Tibial nerve (tissue), 4 donors: ENCODE measurements at regions not wholly inside any gene's neighbourhood (a gene's known extent, or its start where the extent isn't known, plus 50 kb on each side); places are given as distances from the start of the nearest gene placed in this dataset. TPM values are rescaled to one million over a fixed set of nuclear protein-coding genes. Genes with fewer than 3 reads are reported as not detected.

Experiments
- DNase-seq, 2 donors: peaks; one replicate each; pipeline ENCODE4 v3.0.0-alpha.2; 2019; ENCODE audit warnings: low spot score in 2 of 2
- H3K27ac ChIP-seq, 4 donors: fragments of 200-600 bp; sonication (generic) in 3 of 4; one replicate each; pipeline ENCODE4 v1.5.1; 2017 to 2019; ENCODE audit warnings: mild to moderate bottlenecking in 1 of 4
- H3K27me3 ChIP-seq, 2 donors: fragments of 200-600 bp; sonication (generic) in 1 of 2; one replicate each; pipeline versions ENCODE4 v1.5.1 to v1.6.0; 2017 to 2019
- H3K36me3 ChIP-seq, 3 donors: fragments of 200-600 bp; sonication (generic); one replicate each; pipeline ENCODE4 v1.5.1; 2018 to 2019
- H3K4me1 ChIP-seq, 4 donors: fragments of 200-600 bp; sonication (generic) in 3 of 4; one replicate each; pipeline ENCODE4 v1.5.1; 2017 to 2019
- H3K4me3 ChIP-seq, 4 donors: fragments of 200-600 bp; sonication (generic) in 3 of 4; one replicate each; pipeline ENCODE4 v1.5.1; 2017 to 2019; ENCODE audit warnings: mild to moderate bottlenecking in 1 of 4, moderate library complexity in 1 of 4
- H3K9me3 ChIP-seq, 4 donors: fragments of 200-600 bp; sonication (generic) in 3 of 4; one replicate each; pipeline ENCODE4 v1.5.1; 2017 to 2019
- EP300 ChIP-seq, 2 donors: sonication (generic); formaldehyde crosslinking; IDR thresholded peaks; one replicate each; pipeline ENCODE4 v1.6.1; 2017; ENCODE audit warnings: antibody characterized with exemption in 2 of 2, mild to moderate bottlenecking in 1 of 2
- POLR2A ChIP-seq, 2 donors: fragments of 450-650 bp; IDR thresholded peaks; one replicate each; pipeline ENCODE4 v1.6.1; 2017; ENCODE audit warnings: antibody characterized with exemption in 2 of 2, mild to moderate bottlenecking in 2 of 2, moderate library complexity in 2 of 2
- WGBS, 2 donors: methylation state at CpG; one replicate each; pipeline ENCODE4 v1.1.5; 2018; 5-methylcytosine and 5-hydroxymethylcytosine counted together
- small RNA-seq: library from RNA; depleted of rRNA; stranded (forward); fragments of <200 nt; gene quantifications from one replicate; pipeline ENCODE3, GENCODE V24; 2016
- TF ChIP-seq, protein P1 (sequence below), 5 experiments: fragments of 200-600 bp in 3 of 5; fragments of 450-650 bp in 2 of 5; sonication (generic) in 3 of 5; IDR thresholded peaks; one replicate each; pipeline ENCODE4 v1.5.1; 2016 to 2019; ENCODE audit warnings: antibody characterized with exemption in 5 of 5, mild to moderate bottlenecking in 3 of 5, moderate library complexity in 2 of 5

GRCh38 chr3:111482574-111482973, 59.4 kb upstream of the CD96 start:
- DNase-seq, result no peak
- Histone ChIP-seq H3K27ac (no peak overlapping the region), H3K4me1 (no peaks in the 10 kb centered on the region), H3K4me3 (no peak overlapping the region), H3K27me3 (no peaks in the 10 kb centered on the region), H3K36me3 (no peaks in the 10 kb centered on the region), H3K9me3 (peaks cover 0 to 10% (median 0%) of the 10 kb centered on the region in 4 donors)
- TF ChIP-seq, protein P1, sequence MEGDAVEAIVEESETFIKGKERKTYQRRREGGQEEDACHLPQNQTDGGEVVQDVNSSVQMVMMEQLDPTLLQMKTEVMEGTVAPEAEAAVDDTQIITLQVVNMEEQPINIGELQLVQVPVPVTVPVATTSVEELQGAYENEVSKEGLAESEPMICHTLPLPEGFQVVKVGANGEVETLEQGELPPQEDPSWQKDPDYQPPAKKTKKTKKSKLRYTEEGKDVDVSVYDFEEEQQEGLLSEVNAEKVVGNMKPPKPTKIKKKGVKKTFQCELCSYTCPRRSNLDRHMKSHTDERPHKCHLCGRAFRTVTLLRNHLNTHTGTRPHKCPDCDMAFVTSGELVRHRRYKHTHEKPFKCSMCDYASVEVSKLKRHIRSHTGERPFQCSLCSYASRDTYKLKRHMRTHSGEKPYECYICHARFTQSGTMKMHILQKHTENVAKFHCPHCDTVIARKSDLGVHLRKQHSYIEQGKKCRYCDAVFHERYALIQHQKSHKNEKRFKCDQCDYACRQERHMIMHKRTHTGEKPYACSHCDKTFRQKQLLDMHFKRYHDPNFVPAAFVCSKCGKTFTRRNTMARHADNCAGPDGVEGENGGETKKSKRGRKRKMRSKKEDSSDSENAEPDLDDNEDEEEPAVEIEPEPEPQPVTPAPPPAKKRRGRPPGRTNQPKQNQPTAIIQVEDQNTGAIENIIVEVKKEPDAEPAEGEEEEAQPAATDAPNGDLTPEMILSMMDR (IDR thresholded peaks at IDR 0.05), result no peak
- TF ChIP-seq POLR2A (IDR thresholded peaks at IDR 0.05) (no peak), EP300 (IDR thresholded peaks at IDR 0.05) (no peak)
- 75 to 92% methylated on average over 1 of the region's 1 CpG for WGBS, 2 donors

DNA sequence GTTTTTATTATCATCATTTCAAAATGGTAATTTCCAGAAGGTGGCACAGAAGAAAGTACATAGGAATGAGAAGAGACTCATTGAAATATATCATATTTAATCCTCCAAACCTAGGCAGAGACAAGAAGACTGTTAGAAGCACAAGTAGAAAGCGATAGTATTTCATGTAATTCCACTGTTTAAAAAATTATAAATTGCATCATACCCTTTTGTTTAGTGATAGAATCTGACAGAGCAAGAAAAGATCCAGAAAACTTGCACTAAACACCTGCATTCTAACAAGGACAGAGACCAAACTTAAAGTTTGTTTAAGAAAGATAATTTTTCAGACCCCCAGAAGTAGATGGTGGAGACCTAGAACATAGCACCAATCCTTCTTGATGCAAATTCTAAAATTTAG, 56.9 kb upstream of the CD96 start:
- WGBS, 2 donors, result 83 to 86% methylated on average over 1 of the region's 1 CpG
- no peaks in the 10 kb centered on the region for H3K4me1 ChIP-seq
- H3K36me3 ChIP-seq, result no peaks in the 10 kb centered on the region
- no peak for DNase-seq
- H3K4me3 ChIP-seq, result no peak overlapping the region
- H3K27me3 ChIP-seq, result no peaks in the 10 kb centered on the region
- H3K27ac ChIP-seq, result no peak overlapping the region
- no peak for TF ChIP-seq EP300 (IDR thresholded peaks at IDR 0.05)
- TF ChIP-seq, protein P1 (IDR thresholded peaks at IDR 0.05), result no peak
- no peak for TF ChIP-seq POLR2A (IDR thresholded peaks at IDR 0.05)
- peaks cover 0 to 12% (median 0%) of the 10 kb centered on the region in 4 donors for H3K9me3 ChIP-seq

Small RNAs in the stretch of these regions (small RNA-seq; reads per million reads assigned to genes)
- not detected for gene ATP6V0CP2
